ENCODE measurements at regions not wholly inside any gene's neighbourhood (a gene's known extent, or its start where the extent isn't known, plus 50 kb on each side); places are given as distances from the start of the nearest gene placed in this dataset.

DNA sequence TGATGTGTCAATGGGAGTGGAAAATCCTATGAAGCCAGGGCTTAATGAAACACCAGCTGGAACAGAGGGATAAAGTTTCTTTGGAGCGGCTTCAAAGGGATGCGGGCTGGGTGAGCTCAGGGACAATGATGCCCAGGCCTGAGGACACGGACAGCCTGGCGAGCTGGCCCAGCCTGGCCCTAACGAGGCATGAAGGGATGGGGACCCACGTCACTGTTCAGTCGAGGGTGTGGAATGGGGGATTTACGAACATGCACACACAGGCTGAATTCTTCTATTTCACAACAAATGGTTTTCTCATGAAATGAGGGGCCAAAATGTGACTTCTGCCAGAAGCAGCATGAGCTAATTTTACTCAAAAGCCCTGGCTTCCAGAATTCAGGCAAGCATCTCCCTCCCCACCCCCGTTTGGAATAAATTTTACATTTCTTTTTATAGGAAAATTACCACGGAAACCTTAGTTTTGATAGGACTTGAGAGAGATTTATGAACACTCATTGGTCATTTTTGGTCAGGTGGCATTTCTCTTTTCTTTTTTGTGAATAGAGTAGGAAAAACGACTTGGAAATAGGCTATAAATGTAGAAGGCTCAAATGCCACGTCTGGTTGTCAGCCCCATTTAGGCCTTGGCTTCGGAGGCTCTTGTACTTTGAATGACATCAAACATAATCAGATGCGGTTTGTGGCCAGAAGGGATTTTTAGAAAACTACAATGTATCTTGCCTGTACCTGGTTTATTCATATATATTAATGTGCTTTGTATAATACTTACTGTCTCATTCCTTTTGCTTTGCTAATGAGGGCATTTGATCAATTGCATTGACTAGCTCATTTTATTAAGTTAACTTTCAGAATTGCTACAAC, 893.8 kb upstream of the CELF4 start:
- no peak for DNase-seq

DNA sequence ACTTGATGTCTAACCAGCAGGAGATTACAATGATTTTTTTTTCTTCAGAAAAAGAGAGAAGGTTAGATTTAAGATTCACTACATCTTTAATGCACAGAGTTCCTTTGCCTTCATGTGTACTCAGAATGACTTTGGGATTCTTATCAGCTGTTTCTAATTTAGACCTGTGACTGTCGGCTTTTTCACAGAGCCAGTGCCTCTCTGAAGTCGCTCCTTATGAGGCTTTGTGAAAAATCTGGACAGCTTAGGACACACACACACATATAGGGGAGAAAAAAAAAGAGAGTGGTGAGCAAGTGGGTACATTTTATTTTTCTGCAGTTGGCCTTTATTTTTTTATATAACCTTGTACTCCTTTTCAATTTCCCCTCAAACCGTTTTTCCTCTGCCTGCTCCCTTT, 893.1 kb upstream of the CELF4 start:
- no peak for DNase-seq

DNA sequence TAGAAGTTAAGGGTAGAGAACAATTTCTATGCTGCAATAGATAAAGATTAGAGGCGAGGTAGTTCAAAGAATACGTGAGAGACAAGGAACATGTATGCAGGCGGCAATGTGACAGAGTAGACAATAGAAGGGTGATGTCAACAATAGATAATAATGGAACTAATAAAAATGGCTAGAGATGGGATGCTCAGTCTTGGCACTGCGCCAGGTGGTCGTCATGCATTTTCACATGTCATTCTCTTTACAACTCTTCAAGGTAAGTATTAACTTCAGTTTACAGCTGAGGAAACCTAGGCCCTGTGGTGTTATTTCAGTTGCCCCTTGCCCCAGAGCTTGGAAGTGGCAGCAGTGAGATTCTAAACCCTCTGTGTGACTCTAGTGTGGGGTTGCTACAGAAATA, 890.7 kb upstream of the CELF4 start:
- no peak for DNase-seq

- DNase-seq = no peak
These were observed 889.3 kb upstream of the CELF4 start for GRCh38 chr18:38454764-38455469.

- DNase-seq = no peak
These were observed 888.3 kb upstream of the CELF4 start for GRCh38 chr18:38453880-38454279.

DNA sequence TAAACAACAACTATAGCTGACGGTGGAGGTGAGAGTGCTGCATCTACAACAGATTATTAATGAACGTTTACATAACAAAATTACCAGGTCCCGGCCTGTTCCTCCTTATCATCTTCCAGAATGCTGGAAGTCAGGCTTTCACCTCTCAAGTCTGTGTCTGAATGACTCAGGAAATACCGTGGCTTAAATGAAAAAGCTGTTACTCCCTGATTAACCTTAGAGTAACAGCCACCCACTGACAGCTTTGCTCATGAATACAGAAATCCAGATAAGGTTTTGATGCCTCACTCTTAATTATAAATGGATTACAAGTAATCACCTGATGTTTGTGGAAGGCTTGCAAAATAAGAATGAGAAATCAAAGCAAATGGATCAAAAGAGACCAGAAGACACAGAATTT, 885.3 kb upstream of the CELF4 start:
- no peak for DNase-seq

- DNase-seq = no peak
These were observed 880.2 kb upstream of the CELF4 start for GRCh38 chr18:38445804-38446145.

- no peak for DNase-seq
These were observed 879.6 kb upstream of the CELF4 start for GRCh38 chr18:38444971-38445803.

DNA sequence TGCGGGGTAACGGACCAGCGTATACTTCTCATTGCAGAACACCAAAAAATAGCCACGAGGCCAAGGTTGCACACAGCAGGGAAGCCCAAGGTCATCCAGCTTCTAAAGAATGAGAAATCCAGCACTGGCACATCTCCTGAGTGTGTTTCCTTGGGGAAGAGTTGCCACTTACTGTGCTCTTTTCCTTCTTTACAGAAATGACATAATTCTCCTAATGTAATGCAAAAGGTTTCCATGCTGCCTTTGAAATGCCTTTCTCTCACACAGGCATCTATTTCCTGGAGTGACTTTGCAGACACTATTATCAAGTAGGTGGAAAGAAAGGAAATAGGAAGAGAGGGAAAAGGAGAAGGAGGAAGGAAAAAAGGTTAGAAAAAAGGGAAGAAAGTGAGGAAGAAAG, 862.1 kb upstream of the CELF4 start:
- DNase-seq = no peak

- DNase-seq = no peak
These were observed 861.6 kb upstream of the CELF4 start for GRCh38 chr18:38427234-38427633.

GRCh38 chr18:38421872-38422615, 856.4 kb upstream of the CELF4 start:
- no peak for DNase-seq

- no peak for DNase-seq
These were observed 855.4 kb upstream of the CELF4 start for GRCh38 chr18:38421021-38421420.

DNA sequence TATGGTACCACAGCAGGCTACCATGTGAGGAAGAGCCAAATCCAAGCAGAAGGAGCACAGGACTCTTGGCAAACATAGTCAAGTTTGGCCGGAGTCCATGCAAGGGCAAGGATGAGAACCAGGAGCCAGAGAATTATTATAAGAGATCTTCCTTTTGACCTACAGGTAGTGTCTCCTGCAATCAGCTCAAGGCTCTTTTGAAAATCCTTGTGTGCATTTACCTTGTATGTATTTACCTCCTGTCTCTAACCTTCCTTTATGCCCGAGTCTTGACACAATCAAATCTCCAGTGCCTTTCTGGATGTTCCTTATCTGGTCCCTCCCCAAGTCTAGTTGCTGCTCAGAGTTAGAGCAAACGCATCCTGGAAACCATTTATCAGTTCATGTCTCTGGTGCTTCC, 855.0 kb upstream of the CELF4 start:
- DNase-seq = no peak

DNA sequence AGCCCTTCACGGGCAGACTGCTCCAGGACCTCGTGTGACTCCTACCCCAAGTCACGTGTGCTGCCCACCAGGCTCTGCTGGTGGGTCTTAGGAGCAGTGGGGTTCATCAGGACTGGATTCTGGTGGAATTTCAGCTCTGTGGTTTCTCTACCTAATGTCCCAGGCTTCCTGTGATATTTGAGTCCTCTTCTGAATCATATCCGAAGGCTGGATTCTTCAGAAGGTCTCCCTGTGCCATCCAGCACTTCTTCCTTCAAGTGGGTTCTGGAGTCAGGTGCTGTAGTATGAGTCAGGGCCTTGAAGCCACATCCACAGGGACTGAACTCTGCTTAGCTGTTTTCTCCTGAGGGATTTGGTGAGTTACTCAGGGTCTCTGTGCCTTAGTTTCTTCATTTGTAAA, 850.2 kb upstream of the CELF4 start:
- no peak for DNase-seq

GRCh38 chr18:38413193-38413592, 847.6 kb upstream of the CELF4 start:
- DNase-seq = no peak

DNA sequence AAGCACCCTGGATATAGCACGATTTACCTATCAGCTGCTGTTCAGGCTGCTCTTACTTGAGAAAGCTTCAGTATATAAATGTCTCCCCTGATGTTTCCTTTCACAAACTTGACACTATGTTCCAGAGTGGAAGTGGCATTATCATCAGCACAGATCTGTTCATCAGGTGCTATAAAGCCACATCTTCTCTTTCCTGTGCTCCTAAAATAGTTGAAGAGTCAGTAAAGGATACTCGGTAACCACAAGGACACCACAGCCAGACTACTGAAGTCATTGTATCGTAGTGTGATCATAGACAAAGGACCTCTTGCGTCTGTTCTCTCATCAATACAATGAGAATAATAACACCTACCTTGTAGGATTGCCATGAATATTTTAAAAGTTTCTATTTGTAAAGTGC, 841.0 kb upstream of the CELF4 start:
- DNase-seq = no peak

DNA sequence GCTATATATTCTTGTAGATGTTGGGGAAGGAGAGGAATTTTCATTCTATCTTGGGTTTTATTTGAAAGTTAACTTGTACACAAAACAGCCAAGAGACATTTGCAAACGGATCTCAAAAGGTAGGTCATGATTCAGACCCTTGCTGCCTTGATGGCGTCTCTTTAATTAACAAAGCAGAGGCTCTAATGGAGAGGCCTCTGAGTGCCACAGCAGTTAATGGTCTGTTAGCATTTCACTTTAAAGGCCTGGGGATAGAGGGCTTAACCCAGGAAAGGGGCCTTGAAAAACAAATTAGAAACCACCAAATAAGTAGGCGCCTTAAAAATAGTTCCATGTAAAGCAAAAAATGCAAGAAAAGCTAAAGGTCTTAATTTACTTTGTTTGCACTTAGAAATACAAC, 836.9 kb upstream of the CELF4 start:
- no peak for DNase-seq

DNA sequence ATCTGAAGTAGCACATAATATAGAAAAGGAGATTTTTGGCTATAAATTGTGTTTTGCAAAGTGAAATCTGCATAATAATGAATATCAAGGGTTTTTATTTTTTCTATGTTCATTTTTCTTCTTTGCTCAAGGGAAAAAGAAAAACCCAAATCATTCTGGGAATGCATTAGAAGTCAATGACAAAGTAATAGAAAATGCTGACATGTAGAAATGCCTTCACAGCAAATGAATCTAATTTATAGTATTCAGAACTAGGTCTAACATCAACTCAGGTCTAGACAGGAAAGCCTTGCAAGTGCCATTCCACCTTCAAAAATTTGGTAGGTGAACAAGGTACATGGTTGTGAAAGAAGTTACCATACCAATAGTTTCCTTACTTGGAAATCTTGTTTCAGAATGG, 831.5 kb upstream of the CELF4 start:
- no peak for DNase-seq

DNA sequence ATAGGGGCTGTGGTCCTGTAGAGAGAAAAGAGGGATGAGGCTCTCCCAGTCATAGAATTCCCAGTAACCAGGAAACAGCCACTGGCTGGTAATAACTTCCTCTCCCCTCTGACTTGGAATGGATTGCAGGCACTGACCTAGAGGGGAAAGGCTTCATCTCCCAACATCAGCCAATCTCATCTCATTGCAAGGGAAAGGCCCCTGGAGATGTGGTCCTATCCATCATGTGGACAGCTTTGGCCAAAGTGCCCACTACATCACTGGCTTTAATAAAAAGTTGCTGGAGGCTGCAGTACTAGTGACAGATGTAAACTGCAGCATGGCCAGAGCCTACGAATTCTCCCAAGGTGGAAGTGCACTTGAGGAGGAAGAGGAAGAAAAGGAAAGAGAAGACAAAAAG, 820.5 kb upstream of the CELF4 start:
- DNase-seq = no peak

GRCh38 chr18:38369772-38370690, 804.4 kb upstream of the CELF4 start:
- DNase-seq = no peak

GRCh38 chr18:38368886-38369285, 803.3 kb upstream of the CELF4 start:
- no peak for DNase-seq

DNA sequence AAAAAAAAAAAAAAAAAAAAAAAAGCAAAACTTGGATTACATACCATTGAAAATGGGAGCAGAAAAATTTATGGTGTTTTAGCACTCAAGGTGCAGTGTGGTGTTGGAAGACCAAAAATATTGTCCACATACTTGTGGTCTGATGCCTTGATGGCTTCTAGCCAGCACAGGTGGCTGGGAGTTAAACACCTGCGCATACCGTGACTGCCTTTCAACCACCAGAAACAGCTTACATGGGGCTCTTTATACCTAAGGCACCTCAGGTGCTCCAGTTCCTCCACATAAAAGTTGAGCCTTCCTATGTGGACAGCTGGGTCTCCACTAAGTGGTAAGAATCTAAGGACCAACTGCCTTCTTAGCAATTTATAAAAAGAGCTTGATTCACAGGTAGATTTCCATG, 802.6 kb upstream of the CELF4 start:
- DNase-seq = no peak

Data from hematopoietic multipotent progenitor cell treated with erythropoietin and hydrocortisone succinate and interleukin-3 and kit ligand, for 8 days (in vitro differentiated cells).